ENCODE measurements at regions not wholly inside any gene's neighbourhood (a gene's known extent, or its start where the extent isn't known, plus 50 kb on each side); places are given as distances from the start of the nearest gene placed in this dataset.

GRCh38 chr2:166765141-166765540 lies 123.1 kb upstream of the XIRP2 start:
- TF ChIP-seq POLR2A (IDR thresholded peaks at IDR 0.05; ENCODE audit: low read length) (no peak), GATA1 (IDR thresholded peaks at IDR 0.05; ENCODE audit: low read depth, low read length) (no peak)
